NCI-H2029 (cell line): ENCODE measurements at regions not wholly inside any gene's neighbourhood (a gene's known extent, or its start where the extent isn't known, plus 50 kb on each side); places are given as distances from the start of the nearest gene placed in this dataset.
A peak's percentile ranks its signal among the peaks of the same experiment; 100 is the strongest.
"Not testable (repeated sequence)": the region's sequence is repeated elsewhere in the genome, so short reads cannot be mapped to it uniquely, and the experiment has no call there.

ENCODE experiments used
- DNase-seq: peaks from one replicate; lab custom pipeline; 2025; lab: John Stamatoyannopoulos, UW

- DNase-seq: no peak
Observed at GRCh38 chr14:49367696-49368095, 218.5 kb downstream of the RPS29 start.

GRCh38 chr14:49366416-49366815 is 219.8 kb downstream of the RPS29 start:
- no peak for DNase-seq

GRCh38 chr14:49364752-49365117 is 221.4 kb downstream of the RPS29 start:
- no peak for DNase-seq

GRCh38 chr14:49363821-49364751 is 222.1 kb downstream of the RPS29 start:
- no peak for DNase-seq

GRCh38 chr14:49362916-49363315 is 223.3 kb downstream of the RPS29 start:
- DNase-seq: no peak

- no peak for DNase-seq
Observed at GRCh38 chr14:49339130-49339529, 247.1 kb downstream of the RPS29 start.

GRCh38 chr14:49319810-49320209 is 266.4 kb downstream of the RPS29 start:
- DNase-seq: no peak

- DNase-seq: no peak
Observed at GRCh38 chr14:49315570-49315969, 270.6 kb downstream of the RPS29 start.

GRCh38 chr14:49314737-49315136 is 271.4 kb downstream of the RPS29 start:
- DNase-seq: no peak

- no peak for DNase-seq
Observed at GRCh38 chr14:49313108-49313507, 273.1 kb downstream of the RPS29 start.

- DNase-seq: no peak
Observed at GRCh38 chr14:49310298-49310697, 275.9 kb downstream of the RPS29 start.

- DNase-seq: peak; percentile 45
Observed at GRCh38 chr14:49306152-49306751, 279.9 kb downstream of the RPS29 start.

GRCh38 chr14:49303946-49304516 is 282.1 kb downstream of the RPS29 start:
- DNase-seq: no peak

GRCh38 chr14:49297102-49297501 is 289.1 kb downstream of the RPS29 start:
- DNase-seq: peak; percentile 95

- DNase-seq: no peak
Observed at GRCh38 chr14:49294621-49295148, 291.5 kb downstream of the RPS29 start.

GRCh38 chr14:49287004-49287403 is 299.2 kb downstream of the RPS29 start:
- no peak for DNase-seq

- no peak for DNase-seq
Observed at GRCh38 chr14:49286257-49286983, 299.8 kb downstream of the RPS29 start.

GRCh38 chr14:49280566-49280965 is 305.6 kb downstream of the RPS29 start:
- DNase-seq: no peak

- DNase-seq: no peak
Observed at GRCh38 chr14:49250517-49250916, 335.7 kb downstream of the RPS29 start.

GRCh38 chr14:49250109-49250508 is 336.1 kb downstream of the RPS29 start:
- no peak for DNase-seq

- DNase-seq: peak; percentile 65
Observed at GRCh38 chr14:49249022-49249421, 337.2 kb downstream of the RPS29 start.

GRCh38 chr14:49243777-49244176 is 342.4 kb downstream of the RPS29 start:
- not testable (repeated sequence) for DNase-seq
